Tibial nerve (tissue), 4 donors: ENCODE measurements at regions not wholly inside any gene's neighbourhood (a gene's known extent, or its start where the extent isn't known, plus 50 kb on each side); places are given as distances from the start of the nearest gene placed in this dataset.

Experiments
- DNase-seq, 2 donors: peaks; one replicate each; pipeline ENCODE4 v3.0.0-alpha.2; 2019; ENCODE audit warnings: low spot score in 2 of 2
- H3K27ac ChIP-seq, 4 donors: fragments of 200-600 bp; sonication (generic) in 3 of 4; one replicate each; pipeline ENCODE4 v1.5.1; 2017 to 2019; ENCODE audit warnings: mild to moderate bottlenecking in 1 of 4
- H3K27me3 ChIP-seq, 2 donors: fragments of 200-600 bp; sonication (generic) in 1 of 2; one replicate each; pipeline versions ENCODE4 v1.5.1 to v1.6.0; 2017 to 2019
- H3K36me3 ChIP-seq, 3 donors: fragments of 200-600 bp; sonication (generic); one replicate each; pipeline ENCODE4 v1.5.1; 2018 to 2019
- H3K4me1 ChIP-seq, 4 donors: fragments of 200-600 bp; sonication (generic) in 3 of 4; one replicate each; pipeline ENCODE4 v1.5.1; 2017 to 2019
- H3K4me3 ChIP-seq, 4 donors: fragments of 200-600 bp; sonication (generic) in 3 of 4; one replicate each; pipeline ENCODE4 v1.5.1; 2017 to 2019; ENCODE audit warnings: mild to moderate bottlenecking in 1 of 4, moderate library complexity in 1 of 4
- H3K9me3 ChIP-seq, 4 donors: fragments of 200-600 bp; sonication (generic) in 3 of 4; one replicate each; pipeline ENCODE4 v1.5.1; 2017 to 2019
- CTCF ChIP-seq, 5 experiments: fragments of 200-600 bp in 3 of 5; fragments of 450-650 bp in 2 of 5; sonication (generic) in 3 of 5; IDR thresholded peaks; one replicate each; pipeline ENCODE4 v1.5.1; 2016 to 2019; ENCODE audit warnings: antibody characterized with exemption in 5 of 5, mild to moderate bottlenecking in 3 of 5, moderate library complexity in 2 of 5
- EP300 ChIP-seq, 2 donors: sonication (generic); formaldehyde crosslinking; IDR thresholded peaks; one replicate each; pipeline ENCODE4 v1.6.1; 2017; ENCODE audit warnings: antibody characterized with exemption in 2 of 2, mild to moderate bottlenecking in 1 of 2
- POLR2A ChIP-seq, 2 donors: fragments of 450-650 bp; IDR thresholded peaks; one replicate each; pipeline ENCODE4 v1.6.1; 2017; ENCODE audit warnings: antibody characterized with exemption in 2 of 2, mild to moderate bottlenecking in 2 of 2, moderate library complexity in 2 of 2
- WGBS, 2 donors: methylation state at CpG; one replicate each; pipeline ENCODE4 v1.1.5; 2018; 5-methylcytosine and 5-hydroxymethylcytosine counted together

- peaks cover 0 to 3% (median 0%) of the 10 kb centered on the region in 4 donors for H3K9me3 ChIP-seq
- 77 to 86% methylated on average over 2 of the region's 2 CpGs for WGBS, 2 donors
- H3K4me1 ChIP-seq: no peaks in the 10 kb centered on the region
- no peak for DNase-seq
- no peak overlapping the region for H3K27ac ChIP-seq
- no peaks in the 10 kb centered on the region for H3K27me3 ChIP-seq
- H3K4me3 ChIP-seq: no peak overlapping the region
- TF ChIP-seq CTCF (IDR thresholded peaks at IDR 0.05): no peak
- no peak for TF ChIP-seq POLR2A (IDR thresholded peaks at IDR 0.05)
- no peak for TF ChIP-seq EP300 (IDR thresholded peaks at IDR 0.05)
- no peaks in the 10 kb centered on the region for H3K36me3 ChIP-seq
These were observed 339.3 kb upstream of the SLC30A5 start for GRCh38 chr5:68754536-68754935.

GRCh38 chr5:68755293-68755692 lies 338.5 kb upstream of the SLC30A5 start:
- Histone ChIP-seq H3K4me3 (no peak overlapping the region), H3K9me3 (peaks cover 0 to 3% (median 0%) of the 10 kb centered on the region in 4 donors)

GRCh38 chr5:68757006-68757405 lies 336.8 kb upstream of the SLC30A5 start:
- H3K4me1 ChIP-seq: no peaks in the 10 kb centered on the region
- 23 to 30% methylated on average over 1 of the region's 1 CpG for WGBS, 2 donors
- H3K27me3 ChIP-seq: no peaks in the 10 kb centered on the region
- no peak overlapping the region for H3K4me3 ChIP-seq
- TF ChIP-seq CTCF (IDR thresholded peaks at IDR 0.05) (no peak), POLR2A (IDR thresholded peaks at IDR 0.05) (no peak), EP300 (IDR thresholded peaks at IDR 0.05) (no peak)
- H3K9me3 ChIP-seq: peaks cover 0 to 3% (median 0%) of the 10 kb centered on the region in 4 donors
- no peak overlapping the region for H3K27ac ChIP-seq
- no peaks in the 10 kb centered on the region for H3K36me3 ChIP-seq
- DNase-seq: no peak

More at GRCh38 chr5:68755293-68755692, 338.5 kb upstream of the SLC30A5 start:
- Histone ChIP-seq H3K36me3 (no peaks in the 10 kb centered on the region), H3K27me3 (no peaks in the 10 kb centered on the region), H3K27ac (no peak overlapping the region), H3K4me1 (no peaks in the 10 kb centered on the region)
- no peak for DNase-seq
- TF ChIP-seq POLR2A (IDR thresholded peaks at IDR 0.05) (no peak), CTCF (IDR thresholded peaks at IDR 0.05) (no peak), EP300 (IDR thresholded peaks at IDR 0.05) (no peak)

- Histone ChIP-seq H3K27ac (no peak overlapping the region), H3K9me3 (peaks cover 0 to 3% (median 0%) of the 10 kb centered on the region in 4 donors), H3K27me3 (no peaks in the 10 kb centered on the region), H3K4me1 (no peaks in the 10 kb centered on the region), H3K36me3 (no peaks in the 10 kb centered on the region), H3K4me3 (no peak overlapping the region)
- DNase-seq: no peak
- WGBS, 2 donors: 57 to 67% methylated on average over 1 of the region's 1 CpG
- no peak for TF ChIP-seq EP300 (IDR thresholded peaks at IDR 0.05)
- no peak for TF ChIP-seq CTCF (IDR thresholded peaks at IDR 0.05)
- TF ChIP-seq POLR2A (IDR thresholded peaks at IDR 0.05): no peak
These were observed 336.1 kb upstream of the SLC30A5 start for GRCh38 chr5:68757626-68758212.

GRCh38 chr5:68759593-68759992 lies 334.2 kb upstream of the SLC30A5 start:
- no peak overlapping the region for H3K27ac ChIP-seq
- no peaks in the 10 kb centered on the region for H3K4me1 ChIP-seq
- TF ChIP-seq EP300 (IDR thresholded peaks at IDR 0.05) (no peak), CTCF (IDR thresholded peaks at IDR 0.05) (no peak), POLR2A (IDR thresholded peaks at IDR 0.05) (no peak)
- H3K4me3 ChIP-seq: no peak overlapping the region
- WGBS, 2 donors: 87 to 90% methylated on average over 5 of the region's 5 CpGs
- H3K27me3 ChIP-seq: no peaks in the 10 kb centered on the region
- H3K36me3 ChIP-seq: no peaks in the 10 kb centered on the region
- H3K9me3 ChIP-seq: peaks cover 0 to 1% (median 0%) of the 10 kb centered on the region in 4 donors
- DNase-seq: no peak
